C4-2B (cell line): ENCODE measurements at regions not wholly inside any gene's neighbourhood (a gene's known extent, or its start where the extent isn't known, plus 50 kb on each side); places are given as distances from the start of the nearest gene placed in this dataset.

Experiments
- H3K27ac ChIP-seq: fragments of 450-650 bp; 2 replicates; pipeline ENCODE4 v1.5.1; 2017
- ZFX ChIP-seq: fragments of 450-650 bp; IDR thresholded peaks from 2 replicates; pipeline ENCODE4 v1.6.1; 2017
- TF ChIP-seq, protein P1 (sequence below): fragments of 450-650 bp; conservative IDR thresholded peaks from 2 replicates; pipeline ENCODE4 v1.5.1; 2017; ENCODE audit warnings: mild to moderate bottlenecking

DNA sequence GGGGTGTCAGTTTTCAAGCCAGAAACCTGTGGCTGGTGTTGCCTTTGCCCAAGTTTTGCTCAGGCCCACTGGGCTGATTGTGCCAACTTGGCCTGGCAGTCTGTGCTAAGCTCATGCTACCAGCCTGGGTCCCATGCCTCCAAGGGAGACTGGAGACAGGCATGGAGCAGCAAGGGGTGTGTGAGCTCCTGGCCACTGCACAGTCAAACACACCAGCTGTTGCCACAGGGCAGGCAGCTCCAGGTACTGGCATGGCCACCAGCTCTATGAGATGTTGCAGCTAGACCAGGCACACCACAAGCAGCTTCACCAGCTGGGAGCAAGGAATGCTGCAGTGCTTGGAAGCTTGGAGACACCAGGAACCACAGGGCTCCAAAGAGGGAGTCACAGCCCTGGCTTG lies 638.8 kb downstream of the PLOD2 start:
- no peak overlapping the region for H3K27ac ChIP-seq
- TF ChIP-seq, protein P1, sequence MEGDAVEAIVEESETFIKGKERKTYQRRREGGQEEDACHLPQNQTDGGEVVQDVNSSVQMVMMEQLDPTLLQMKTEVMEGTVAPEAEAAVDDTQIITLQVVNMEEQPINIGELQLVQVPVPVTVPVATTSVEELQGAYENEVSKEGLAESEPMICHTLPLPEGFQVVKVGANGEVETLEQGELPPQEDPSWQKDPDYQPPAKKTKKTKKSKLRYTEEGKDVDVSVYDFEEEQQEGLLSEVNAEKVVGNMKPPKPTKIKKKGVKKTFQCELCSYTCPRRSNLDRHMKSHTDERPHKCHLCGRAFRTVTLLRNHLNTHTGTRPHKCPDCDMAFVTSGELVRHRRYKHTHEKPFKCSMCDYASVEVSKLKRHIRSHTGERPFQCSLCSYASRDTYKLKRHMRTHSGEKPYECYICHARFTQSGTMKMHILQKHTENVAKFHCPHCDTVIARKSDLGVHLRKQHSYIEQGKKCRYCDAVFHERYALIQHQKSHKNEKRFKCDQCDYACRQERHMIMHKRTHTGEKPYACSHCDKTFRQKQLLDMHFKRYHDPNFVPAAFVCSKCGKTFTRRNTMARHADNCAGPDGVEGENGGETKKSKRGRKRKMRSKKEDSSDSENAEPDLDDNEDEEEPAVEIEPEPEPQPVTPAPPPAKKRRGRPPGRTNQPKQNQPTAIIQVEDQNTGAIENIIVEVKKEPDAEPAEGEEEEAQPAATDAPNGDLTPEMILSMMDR, result no peak
- TF ChIP-seq ZFX, result no peak

- TF ChIP-seq ZFX, result no peak
- TF ChIP-seq, protein P1, result no peak
- H3K27ac ChIP-seq, result no peak overlapping the region
Measured at GRCh38 chr3:145522893-145523651, 637.9 kb downstream of the PLOD2 start.

DNA sequence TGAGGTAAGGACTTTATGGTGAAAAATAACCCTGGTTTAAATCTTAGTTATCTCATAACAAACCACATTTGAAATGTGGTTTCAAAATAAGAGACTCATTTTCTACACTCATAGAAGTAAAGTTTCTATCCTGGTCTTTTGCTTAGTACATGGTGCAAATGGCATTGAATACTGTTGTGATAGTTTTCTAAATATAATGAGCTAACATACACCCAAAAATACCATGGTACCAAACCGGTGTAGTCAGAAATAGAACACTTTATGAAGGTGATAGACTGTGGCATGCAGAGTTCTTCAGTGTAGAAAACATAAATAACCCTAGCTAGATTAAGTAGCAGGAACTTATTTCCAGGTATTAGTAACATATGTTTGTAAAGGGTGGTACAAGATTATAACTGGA lies 629.4 kb downstream of the PLOD2 start:
- no peak overlapping the region for H3K27ac ChIP-seq
- TF ChIP-seq, protein P1, result no peak
- no peak for TF ChIP-seq ZFX

DNA sequence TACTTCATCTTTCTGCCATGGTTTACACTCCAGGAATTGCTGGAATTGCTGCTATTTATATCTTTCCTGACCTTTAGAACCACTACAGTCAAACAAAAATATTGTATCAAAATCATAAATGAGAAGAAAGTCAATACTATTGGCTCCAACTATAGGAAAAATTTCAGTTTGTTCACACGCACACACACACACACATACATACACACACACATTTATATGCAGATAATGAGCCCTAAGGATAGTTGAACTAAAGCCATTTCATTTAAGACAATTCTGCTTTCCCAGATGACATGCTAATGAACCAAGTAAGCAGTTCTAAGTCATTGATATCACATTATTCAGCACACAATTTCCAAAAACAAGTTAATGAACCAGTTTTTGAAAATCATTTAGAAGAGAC lies 627.3 kb downstream of the PLOD2 start:
- TF ChIP-seq, protein P1, result no peak
- TF ChIP-seq ZFX, result no peak
- H3K27ac ChIP-seq, result no peak overlapping the region

DNA sequence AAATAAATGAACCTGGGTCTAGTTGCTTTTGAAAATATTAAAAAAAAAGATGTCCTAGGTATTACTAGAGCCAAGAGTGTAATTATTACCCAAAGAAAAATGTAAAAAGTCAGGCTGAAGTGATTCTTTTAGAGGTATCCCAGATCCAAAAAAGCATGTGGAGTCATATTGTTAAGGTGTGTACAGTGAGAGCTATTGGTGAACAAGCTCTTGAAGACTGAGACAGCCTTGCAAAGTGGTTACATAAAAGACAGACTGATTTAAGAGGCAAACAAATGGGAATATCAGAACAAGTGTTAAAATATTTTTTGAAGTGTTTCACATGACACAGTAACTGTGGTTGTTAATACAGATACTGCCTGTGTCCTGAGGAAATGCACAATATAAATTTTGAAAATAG lies 624.5 kb downstream of the PLOD2 start:
- TF ChIP-seq ZFX, result no peak
- TF ChIP-seq, protein P1, result no peak
- H3K27ac ChIP-seq, result no peak overlapping the region

- H3K27ac ChIP-seq, result no peak overlapping the region
- TF ChIP-seq, protein P1, result no peak
- TF ChIP-seq ZFX, result no peak
Measured at GRCh38 chr3:145550522-145550921, 610.5 kb downstream of the PLOD2 start.

- no peak overlapping the region for H3K27ac ChIP-seq
- TF ChIP-seq ZFX, result no peak
- TF ChIP-seq, protein P1, result no peak
Measured at GRCh38 chr3:145557405-145557804, 603.6 kb downstream of the PLOD2 start.
